NCI-H82 treated with DMSO at 0.1 percent for 48 hours (cell line): ENCODE measurements at regions not wholly inside any gene's neighbourhood (a gene's known extent, or its start where the extent isn't known, plus 50 kb on each side); places are given as distances from the start of the nearest gene placed in this dataset.
A peak's percentile ranks its signal among the peaks of the same experiment; 100 is the strongest.
"Not testable (repeated sequence)": the region's sequence is repeated elsewhere in the genome, so short reads cannot be mapped to it uniquely, and the experiment has no call there.

Experiments used
- DNase-seq: peaks from one replicate; lab custom pipeline; 2025; ENCODE audit not compliant: unreplicated experiment; lab: John Stamatoyannopoulos, UW

GRCh38 chr2:210730672-210731071 is 174.3 kb downstream of the CPS1 start:
- no peak for DNase-seq

GRCh38 chr2:210746826-210747225 is 190.4 kb downstream of the CPS1 start:
- peak; percentile 76 for DNase-seq

GRCh38 chr2:210752532-210752931 is 196.1 kb downstream of the CPS1 start:
- DNase-seq: peak; percentile 100

GRCh38 chr2:210753386-210753785 is 197.0 kb downstream of the CPS1 start:
- no peak for DNase-seq

- DNase-seq: no peak
Measured at GRCh38 chr2:210756855-210757254, 200.5 kb downstream of the CPS1 start.

DNA sequence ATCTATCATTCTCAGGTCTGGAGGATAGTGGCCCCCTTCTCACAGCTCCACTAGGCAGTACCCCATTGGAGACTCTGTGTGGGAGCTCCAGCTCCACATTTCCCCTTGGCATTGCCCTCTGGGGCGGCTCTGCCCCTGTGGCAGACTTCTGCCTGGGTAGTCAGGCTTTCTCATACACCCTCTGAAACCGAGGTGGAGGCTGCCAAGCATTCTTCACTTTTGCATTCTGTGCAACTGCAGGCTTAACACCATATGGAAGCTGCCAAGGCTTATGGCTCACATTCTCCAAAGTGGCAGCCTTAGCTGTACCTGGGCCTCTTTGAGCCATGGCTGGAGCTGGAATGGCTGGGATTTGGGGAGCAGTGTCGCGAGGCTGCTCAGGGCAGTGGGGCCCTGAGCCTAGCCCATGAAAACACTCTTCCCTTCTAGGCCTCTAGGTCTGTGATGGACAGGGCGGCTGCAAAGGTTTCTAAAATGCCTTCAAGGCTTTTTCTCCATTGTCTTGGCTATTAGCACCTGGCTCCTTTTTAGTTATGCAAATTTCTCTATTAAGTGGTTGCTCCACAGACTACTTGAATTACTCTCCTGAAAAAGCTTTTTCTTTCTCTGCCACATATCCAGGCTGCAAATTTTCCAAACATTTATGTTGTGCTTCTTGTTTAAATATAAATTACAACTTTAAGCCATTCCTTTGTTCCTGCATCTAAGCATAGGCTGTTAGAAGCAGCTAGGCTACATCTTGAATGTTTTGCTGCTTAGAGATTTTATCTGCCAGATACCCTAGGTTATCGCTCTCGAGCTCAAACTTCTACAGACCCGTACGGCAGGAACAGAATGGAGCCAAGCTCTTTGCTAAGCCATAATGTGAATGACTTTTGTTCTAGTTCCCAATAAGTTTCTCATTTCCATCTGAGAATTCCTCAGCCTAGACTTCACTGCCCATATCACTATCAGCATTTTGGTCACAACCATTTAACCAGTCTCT is 206.5 kb downstream of the CPS1 start:
- no peak for DNase-seq

DNA sequence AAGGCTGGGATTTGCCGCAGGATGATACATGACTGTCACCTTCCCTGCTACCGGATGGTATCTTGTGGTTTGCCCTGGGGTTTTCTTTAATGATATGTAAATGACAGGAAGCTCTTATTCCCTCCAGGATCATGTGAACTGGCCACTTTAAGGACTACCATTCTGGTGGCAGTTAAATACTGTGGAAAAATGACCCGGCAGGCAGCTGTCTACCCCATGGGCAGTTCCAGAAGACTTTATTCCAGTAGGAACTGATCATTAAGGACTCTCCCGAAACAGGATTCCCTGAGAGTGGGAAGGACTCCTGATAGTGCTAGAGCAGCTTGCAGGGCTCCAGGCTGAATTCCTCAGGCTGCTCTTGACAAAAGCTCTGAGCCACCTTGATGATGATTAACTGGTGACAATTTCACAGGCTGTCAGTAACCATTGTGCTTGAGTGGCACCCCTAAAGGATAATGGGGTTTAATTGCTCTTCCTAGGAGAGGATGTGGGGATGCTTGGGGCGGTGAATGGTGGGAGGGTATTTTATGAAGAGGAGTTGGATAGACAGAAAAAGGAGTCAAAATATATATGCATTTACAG is 212.0 kb downstream of the CPS1 start:
- no peak for DNase-seq

DNA sequence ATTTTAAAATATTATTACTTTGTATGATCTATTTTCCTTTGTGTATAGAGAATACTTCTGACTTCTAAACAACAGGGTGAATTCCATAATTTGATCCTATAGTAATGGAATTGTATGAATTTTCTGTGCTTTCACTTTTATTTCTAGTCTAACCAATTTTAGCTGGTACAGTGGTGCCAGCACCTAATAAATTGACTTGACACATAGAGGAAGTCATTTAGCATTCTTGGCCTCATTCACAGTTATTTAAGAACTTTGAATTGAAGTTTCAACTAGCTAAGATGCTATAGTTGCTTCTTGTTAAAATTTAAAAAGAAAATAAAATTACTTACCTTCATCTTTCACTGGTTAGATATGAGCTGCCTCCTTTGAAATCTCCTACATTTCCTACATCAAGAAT is 220.4 kb downstream of the CPS1 start:
- DNase-seq: no peak

DNA sequence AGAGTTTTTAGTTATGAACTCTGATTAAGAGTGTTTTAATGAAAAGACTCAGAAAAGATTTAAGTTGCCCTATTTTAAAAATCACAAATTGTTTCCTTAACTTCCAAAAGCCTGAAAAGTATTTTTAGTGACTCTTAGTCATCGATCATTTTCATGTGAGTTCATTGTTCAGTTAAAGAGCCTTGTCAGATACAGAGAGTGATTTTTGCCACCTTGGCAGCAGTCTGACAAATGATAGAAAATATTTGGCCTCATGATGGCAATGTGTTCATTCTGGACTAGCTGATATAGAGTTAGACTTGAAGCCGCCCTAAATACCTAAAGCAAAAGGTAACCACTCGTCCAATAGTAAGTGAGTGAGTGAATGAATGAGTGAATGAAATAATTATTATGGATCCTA is 225.8 kb downstream of the CPS1 start:
- no peak for DNase-seq

DNA sequence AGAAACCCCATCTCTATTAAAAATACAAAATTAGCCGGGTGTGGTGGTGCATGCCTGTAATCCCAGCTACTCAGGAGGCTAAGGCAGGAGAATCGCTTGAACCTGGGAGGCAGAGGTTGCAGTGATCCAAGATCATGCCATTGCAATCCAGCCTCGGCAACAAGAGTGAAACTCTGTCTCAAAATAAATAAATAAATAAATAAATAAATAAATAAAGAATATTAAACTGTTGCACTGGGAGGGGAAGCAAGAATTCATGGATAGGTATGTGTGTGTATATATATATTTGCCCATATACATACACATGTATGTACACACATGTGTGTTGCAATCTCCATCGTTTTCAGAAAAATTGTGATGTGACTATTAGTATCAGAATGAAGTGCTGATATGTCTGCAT is 231.4 kb downstream of the CPS1 start:
- not testable (repeated sequence) for DNase-seq

DNA sequence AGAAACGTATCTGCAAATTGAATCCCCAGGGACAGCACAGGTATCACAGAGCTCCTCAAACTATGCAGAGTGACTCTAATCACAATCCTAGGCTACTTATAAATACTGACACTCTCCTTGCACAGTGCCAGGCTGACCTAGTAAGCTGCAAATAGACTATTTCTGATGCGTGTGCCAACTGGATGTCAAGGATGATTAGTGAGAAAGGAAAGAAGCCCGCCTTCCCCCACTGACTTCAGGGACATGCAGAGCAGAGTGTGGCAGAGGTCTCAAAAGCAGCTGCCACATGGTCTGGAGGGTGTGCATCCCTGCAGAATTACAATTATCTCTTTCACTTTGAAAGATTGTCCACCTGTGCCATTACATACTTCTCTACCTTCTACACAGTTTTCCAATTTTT is 235.6 kb downstream of the CPS1 start:
- DNase-seq: peak; percentile 25

DNA sequence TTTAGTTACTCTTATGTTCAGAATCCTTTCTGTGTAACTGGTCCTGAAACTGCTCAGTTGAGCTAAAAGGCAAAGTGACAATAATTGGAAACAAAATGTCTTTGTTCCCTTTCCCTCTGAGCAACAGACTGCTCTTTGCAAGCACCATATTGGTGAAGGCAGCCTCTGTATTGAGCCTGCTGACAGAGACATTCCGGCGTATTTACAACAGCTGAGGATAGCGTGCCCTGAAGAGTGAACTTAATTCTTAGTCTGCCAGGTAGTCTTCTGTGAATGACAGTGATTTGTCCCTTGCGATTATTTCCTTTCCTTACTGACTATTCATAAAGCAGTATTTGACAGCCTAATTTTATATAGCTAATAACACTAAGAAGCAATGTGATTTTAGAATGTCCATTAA is 239.1 kb downstream of the CPS1 start:
- no peak for DNase-seq

- DNase-seq: no peak
Measured at GRCh38 chr2:210798180-210798579, 241.8 kb downstream of the CPS1 start.

GRCh38 chr2:210814251-210815025 is 258.0 kb downstream of the CPS1 start:
- DNase-seq: no peak

GRCh38 chr2:210816769-210817168 is 260.4 kb downstream of the CPS1 start:
- no peak for DNase-seq

DNA sequence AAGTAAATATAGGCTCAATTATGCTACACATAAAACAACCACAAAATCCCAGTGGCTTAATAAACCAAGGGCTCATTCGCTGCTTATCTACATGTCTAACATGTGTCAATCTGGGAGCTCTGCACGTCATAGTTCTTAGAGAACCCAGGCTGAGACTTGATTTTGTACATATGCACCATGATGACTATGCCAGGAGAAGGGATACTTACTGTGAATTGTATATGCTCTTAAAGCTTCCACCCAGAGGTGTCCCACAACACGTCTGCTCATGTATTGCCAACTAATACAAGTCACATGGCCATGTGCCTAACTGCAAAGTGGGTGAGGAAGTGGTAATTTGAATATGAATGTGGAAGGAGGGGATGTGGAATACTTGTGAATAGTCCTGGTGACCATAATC is 262.1 kb downstream of the CPS1 start:
- no peak for DNase-seq

- no peak for DNase-seq
Measured at GRCh38 chr2:210833403-210833802, 277.0 kb downstream of the CPS1 start.

DNA sequence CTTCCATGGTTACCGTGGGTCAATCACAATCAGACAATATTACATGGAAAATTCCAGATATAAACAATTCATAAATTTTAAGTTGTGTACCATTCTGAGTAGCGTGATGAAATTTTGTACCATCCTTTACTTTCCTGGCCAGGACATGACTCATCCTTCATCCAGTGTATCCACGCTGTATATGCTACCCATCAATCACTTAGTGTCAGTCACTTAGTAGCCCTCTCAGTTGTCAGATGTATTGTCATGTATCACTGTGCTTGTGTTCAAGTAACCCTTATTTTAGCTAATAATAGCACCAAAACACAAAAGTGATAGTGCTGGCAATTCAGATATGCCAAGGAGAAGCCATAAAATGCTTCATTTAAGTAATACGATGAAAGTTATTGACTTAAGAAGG is 282.6 kb downstream of the CPS1 start:
- DNase-seq: no peak

- DNase-seq: no peak
Measured at GRCh38 chr2:210839450-210839849, 283.1 kb downstream of the CPS1 start.

DNA sequence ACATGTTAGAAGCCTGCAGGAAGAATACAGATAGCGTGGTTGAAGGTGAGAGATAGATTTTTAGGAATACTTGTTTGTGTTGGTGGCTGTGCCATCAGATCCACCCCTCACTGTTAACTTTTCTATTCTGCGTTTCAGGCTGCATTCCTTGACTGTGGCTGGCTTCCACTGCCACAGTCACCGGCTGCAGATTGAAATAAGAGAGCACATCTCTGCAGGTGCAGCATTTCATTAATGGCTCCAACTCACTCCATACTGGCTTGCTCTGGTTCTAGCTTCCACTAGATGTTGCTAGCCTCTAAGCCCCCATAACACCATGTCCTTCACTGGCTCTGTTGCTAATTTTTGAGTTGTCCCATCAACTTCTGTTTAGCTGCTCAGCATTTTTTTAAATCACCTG is 286.5 kb downstream of the CPS1 start:
- DNase-seq: no peak

- no peak for DNase-seq
Measured at GRCh38 chr2:210844016-210844415, 287.6 kb downstream of the CPS1 start.

DNA sequence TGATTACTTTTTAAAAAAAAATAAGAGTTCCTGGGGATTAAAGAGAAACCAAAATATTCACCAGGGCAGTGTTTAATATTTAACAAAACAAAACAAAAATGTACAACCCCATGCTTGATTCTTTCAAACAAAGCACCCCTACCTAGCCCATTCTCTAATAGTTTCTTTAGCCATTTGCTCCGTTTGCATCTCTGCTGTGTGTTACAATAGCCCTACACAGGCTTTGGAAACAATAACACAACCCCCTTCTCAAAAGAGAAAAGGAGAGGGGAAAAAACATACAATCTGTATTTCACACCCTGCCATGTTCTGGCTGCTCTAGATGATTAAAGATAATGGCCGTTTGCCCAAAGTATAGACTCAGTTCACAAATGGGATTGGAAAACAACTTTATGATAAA is 302.9 kb downstream of the CPS1 start:
- no peak for DNase-seq
